ENCODE measurements at regions not wholly inside any gene's neighbourhood (a gene's known extent, or its start where the extent isn't known, plus 50 kb on each side); places are given as distances from the start of the nearest gene placed in this dataset.
"Not testable (repeated sequence)": the region's sequence is repeated elsewhere in the genome, so short reads cannot be mapped to it uniquely, and the experiment has no call there.

- Histone ChIP-seq H3K9me3 (replicated peaks; ENCODE audit: control insufficient read depth, insufficient read depth, low read length) (no peaks in the 10 kb centered on the region), H3K4me3 (replicated peaks in 1 of 3; ENCODE audit: insufficient read depth in 1 of 3, low read depth in 1 of 3, low read length in 3 of 3) (peak overlapping the region in 1 of 3 experiments; percentile 17), H3K27me3 (ENCODE audit: control insufficient read depth in 2 of 2, insufficient read depth in 2 of 2, low read length in 2 of 2) (no peaks in the 10 kb centered on the region), H3K9me1 (replicated peaks; ENCODE audit: control insufficient read depth, extremely low read depth, insufficient read depth, low read length) (no peaks in the 10 kb centered on the region), H3K27ac (ENCODE audit: insufficient read depth, low read depth, low read length) (no peak overlapping the region), H2AFZ (ENCODE audit: low read depth, low read length) (peak overlapping the region; percentile 68), H3K4me2 (ENCODE audit: insufficient read depth, low read length) (peak overlapping the region; percentile 58), H3K36me3 (ENCODE audit: control insufficient read depth in 2 of 2, extremely low read depth in 1 of 2, insufficient read depth in 2 of 2, low read length in 2 of 2) (no peaks in the 10 kb centered on the region), H4K20me1 (replicated peaks; ENCODE audit: control insufficient read depth, extremely low read depth, insufficient read depth, low read length) (no peaks in the 10 kb centered on the region), H3K79me2 (ENCODE audit: control insufficient read depth, insufficient read depth, low read length) (no peaks in the 10 kb centered on the region), H3K4me1 (ENCODE audit: control insufficient read depth, extremely low read depth, insufficient read depth, low read length) (peaks cover 7% of the 10 kb centered on the region), H3K9ac (replicated peaks; ENCODE audit: extremely low read depth, insufficient read depth, low read length) (peak overlapping the region; percentile 23)
- FAIRE-seq (no peak), DNase-seq (ENCODE audit: low read depth, low spot score) (no peak)
- ChIA-PET POLR2A (no interaction called here), CTCF (interaction anchor here (0.6 to 1.6 kb wide), 3 partner anchors 8 to 572 kb away, joined by 3 read pairs; no protein-coding TSS in a partner anchor)
- dilution Hi-C loops (cut with MboI; ENCODE audit: extremely low pct_ligation_motif_present, low sequenced_read_pairs) (no loop called here), intact Hi-C loops (cut with micrococcal nuclease) (no loop called here)
- TF ChIP-seq POLR2A (IDR thresholded peaks at IDR 0.05; ENCODE audit: low read depth, low read length) = no peak
- no peak for TF ChIP-seq EZH2 (IDR thresholded peaks at IDR 0.05; ENCODE audit: borderline replicate concordance, low read depth, low read length, severe bottlenecking)
- TF ChIP-seq CTCF (IDR thresholded peaks at IDR 0.05; ENCODE audit: extremely low read depth in 1 of 2, insufficient read depth in 1 of 2, low read depth in 1 of 2, low read length in 2 of 2) = no peak
- no peak for TF ChIP-seq FOS (IDR thresholded peaks at IDR 0.05; ENCODE audit: borderline replicate concordance, insufficient read depth, low read length)
- TF ChIP-seq GATA2 (IDR thresholded peaks at IDR 0.05; ENCODE audit: insufficient read depth, insufficient read length, low read depth, low read length) = no peak
- no peak for TF ChIP-seq POLR2AphosphoS5 (IDR thresholded peaks at IDR 0.05; ENCODE audit: insufficient read depth, low read depth, low read length)
- TF ChIP-seq JUN (IDR thresholded peaks at IDR 0.05; ENCODE audit: borderline replicate concordance, insufficient read depth, insufficient read length, low read depth) = no peak
- TF ChIP-seq, protein P1, sequence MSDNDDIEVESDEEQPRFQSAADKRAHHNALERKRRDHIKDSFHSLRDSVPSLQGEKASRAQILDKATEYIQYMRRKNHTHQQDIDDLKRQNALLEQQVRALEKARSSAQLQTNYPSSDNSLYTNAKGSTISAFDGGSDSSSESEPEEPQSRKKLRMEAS (IDR thresholded peaks at IDR 0.05; ENCODE audit: insufficient read depth, insufficient read length) = no peak
- no TSS peak for BruUV-seq (replicated peaks)
These were observed 176.5 kb upstream of the KCNMB2 start for GRCh38 chr3:178359728-178360127.

DNA sequence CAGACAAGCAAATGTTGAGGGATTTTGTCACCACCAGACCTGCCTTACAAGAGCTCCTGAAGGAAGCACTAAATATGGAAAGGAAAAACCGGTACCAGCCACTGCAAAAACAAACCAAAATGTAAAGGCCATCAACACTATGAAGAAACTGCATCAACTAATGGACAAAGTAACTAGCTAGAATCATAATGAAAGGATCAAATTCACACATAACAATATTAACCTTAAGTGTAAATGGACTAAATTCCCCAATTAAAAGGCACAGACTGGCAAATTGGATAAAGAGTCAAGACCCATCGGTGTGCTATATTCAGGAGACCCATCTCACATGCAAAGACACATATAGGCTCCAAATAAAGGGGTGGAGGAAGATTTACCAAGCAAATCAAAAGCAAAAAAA is 173.2 kb upstream of the KCNMB2 start:
- CTCF ChIA-PET = interaction anchor here (0.6 kb wide), 1 partner anchor 147 kb away, joined by 3 read pairs; no protein-coding TSS in a partner anchor
- H3K9ac ChIP-seq (replicated peaks; ENCODE audit: extremely low read depth, insufficient read depth, low read length); dilution Hi-C loops (cut with MboI; ENCODE audit: extremely low pct_ligation_motif_present, low sequenced_read_pairs); BruUV-seq (replicated peaks); H3K9me1 ChIP-seq (replicated peaks; ENCODE audit: control insufficient read depth, extremely low read depth, insufficient read depth, low read length); H3K4me1 ChIP-seq (ENCODE audit: control insufficient read depth, extremely low read depth, insufficient read depth, low read length); H3K9me3 ChIP-seq (replicated peaks; ENCODE audit: control insufficient read depth, insufficient read depth, low read length); intact Hi-C loops (cut with micrococcal nuclease); FAIRE-seq; H3K27me3 ChIP-seq (ENCODE audit: control insufficient read depth in 2 of 2, insufficient read depth in 2 of 2, low read length in 2 of 2); POLR2A ChIA-PET; H3K79me2 ChIP-seq (ENCODE audit: control insufficient read depth, insufficient read depth, low read length); H3K27ac ChIP-seq (ENCODE audit: insufficient read depth, low read depth, low read length); DNase-seq (ENCODE audit: low read depth, low spot score); H3K36me3 ChIP-seq (ENCODE audit: control insufficient read depth in 2 of 2, extremely low read depth in 1 of 2, insufficient read depth in 2 of 2, low read length in 2 of 2); H2AFZ ChIP-seq (ENCODE audit: low read depth, low read length); H3K4me3 ChIP-seq (replicated peaks in 1 of 3; ENCODE audit: insufficient read depth in 1 of 3, low read depth in 1 of 3, low read length in 3 of 3); H4K20me1 ChIP-seq (replicated peaks; ENCODE audit: control insufficient read depth, extremely low read depth, insufficient read depth, low read length); H3K4me2 ChIP-seq (ENCODE audit: insufficient read depth, low read length): not testable (repeated sequence)
